K562 (cell line): ENCODE measurements at regions not wholly inside any gene's neighbourhood (a gene's known extent, or its start where the extent isn't known, plus 50 kb on each side); places are given as distances from the start of the nearest gene placed in this dataset.

Experiments used
- ATAC-seq: fragments of 200-7000 bp; cut with Tn5 transposase; 3 replicates; pipeline ENCODE4 v1.9.1; 2020; ENCODE audit warnings: moderate library complexity
- BruUV-seq: library from RNA; stranded (reverse); fragments of 400-500 nt; replicated peaks from 2 replicates; lab custom pipeline; 2021; lab: Mats Ljungman, UMichigan
- CTCF ChIA-PET: fragments of 300-600 bp; formaldehyde crosslinking; extraction: SDS; loops from one replicate; lab custom pipeline; 2021; ENCODE audit warnings: low intra/inter-chr PET ratio; lab: Yijun Ruan, JAX
- POLR2A ChIA-PET: fragments of 300-600, 350-650 bp; sonication (Branson Sonifier 250); formaldehyde crosslinking; extraction: SDS; loops from one replicate; lab custom pipeline; 2021; ENCODE audit warnings: antibody characterized with exemption, inconsistent platforms; lab: Yijun Ruan, JAX
- DNase-seq, 4 experiments: peaks; one replicate each; pipeline versions ENCODE4 v3.0.0 to v3.0.0-alpha.2; 2011 to 2018; ENCODE audit warnings: low spot score in 3 of 4, mixed read lengths in 3 of 4; ENCODE audit errors: extremely low read depth in 1 of 4
- FAIRE-seq: peaks from 2 replicates; lab custom pipeline; 2011; peaks lifted over from hg19 to GRCh38; lab: Jason Lieb, UNC
- H2AFZ ChIP-seq: 2 replicates; pipeline ENCODE4 v1.6.0; 2011; ENCODE audit warnings: low read depth, low read length, control low read depth, inconsistent platforms
- H3K27ac ChIP-seq: fragments of 200-600 bp; 3 replicates; pipeline ENCODE4 v1.8.0; 2011; ENCODE audit warnings: low read depth, mild to moderate bottlenecking, control low read depth, inconsistent platforms, low read length, moderate library complexity, mixed read lengths; ENCODE audit errors: extremely low read depth
- H3K27me3 ChIP-seq, 2 experiments: fragments of 300-600 bp in 1 of 2; 2 replicates in 1 of 2; 3 replicates in 1 of 2; pipeline versions ENCODE4 v1.6.0 to v1.8.0; 2011; ENCODE audit warnings: inconsistent platforms in 2 of 2, low read length in 2 of 2, mild to moderate bottlenecking in 1 of 2, mixed read lengths in 1 of 2, moderate library complexity in 1 of 2; ENCODE audit not compliant: control insufficient read depth in 2 of 2, insufficient read depth in 2 of 2
- H3K36me3 ChIP-seq: fragments of 300-600 bp; 3 replicates; pipeline ENCODE4 v1.8.0; 2011; ENCODE audit warnings: mild to moderate bottlenecking, low read length, inconsistent platforms; ENCODE audit not compliant: control insufficient read depth, insufficient read depth
- H3K4me1 ChIP-seq, 2 experiments: fragments of 200-600 bp in 1 of 2; replicated peaks in 1 of 2; 2 replicates in 1 of 2; 3 replicates in 1 of 2; pipeline versions ENCODE4 v1.5.1 to v1.8.0; 2011; ENCODE audit warnings: inconsistent platforms in 2 of 2, low read length in 2 of 2, mild to moderate bottlenecking in 1 of 2, mixed read lengths in 1 of 2, moderate library complexity in 1 of 2; ENCODE audit not compliant: control insufficient read depth in 2 of 2, insufficient read depth in 2 of 2
- H3K4me2 ChIP-seq: 2 replicates; pipeline ENCODE4 v1.6.1; 2011; ENCODE audit warnings: low read length, control low read depth, inconsistent platforms, mixed read lengths; ENCODE audit not compliant: insufficient read depth
- H3K4me3 ChIP-seq: fragments of 200-600 bp; sonication (generic), shearing (Covaris generic); 2 replicates; pipeline ENCODE4 v1.5.1; 2016; ENCODE audit warnings: control low read depth, inconsistent platforms
- H3K79me2 ChIP-seq: fragments of 200-600 bp; 3 replicates; pipeline ENCODE4 v1.8.0; 2011; ENCODE audit warnings: low read length, inconsistent platforms; ENCODE audit not compliant: control insufficient read depth, insufficient read depth
- H3K9ac ChIP-seq, 2 experiments: 2 replicates each; pipeline versions ENCODE4 v1.6.0 to v1.6.1; 2011; ENCODE audit warnings: low read depth in 2 of 2, low read length in 2 of 2, control low read depth in 1 of 2, inconsistent platforms in 1 of 2, mild to moderate bottlenecking in 1 of 2, mixed read lengths in 1 of 2; ENCODE audit not compliant: insufficient read depth in 1 of 2
- H3K9me1 ChIP-seq: one replicate; pipeline ENCODE4 v1.6.0; 2011; ENCODE audit warnings: inconsistent platforms, mild to moderate bottlenecking, low read length, moderate library complexity; ENCODE audit not compliant: control insufficient read depth, insufficient read depth
- H3K9me3 ChIP-seq: replicated peaks from 2 replicates; pipeline ENCODE4 v1.5.1; 2011; ENCODE audit warnings: low read depth, low read length, inconsistent platforms; ENCODE audit not compliant: control insufficient read depth, insufficient read depth
- H4K20me1 ChIP-seq: replicated peaks from 2 replicates; pipeline ENCODE4 v1.6.1; 2011; ENCODE audit warnings: low read length, inconsistent platforms, mixed read lengths; ENCODE audit not compliant: control insufficient read depth, insufficient read depth
- CREB3L1 ChIP-seq: fragments of 450-650 bp; IDR thresholded peaks from 2 replicates; pipeline ENCODE4 v1.6.1; 2014; ENCODE audit warnings: low read depth, mild to moderate bottlenecking, moderate library complexity, borderline replicate concordance
- CREM ChIP-seq: IDR thresholded peaks from 2 replicates; pipeline ENCODE4 v1.6.1; 2014; ENCODE audit warnings: antibody characterized with exemption, low read depth
- KLF6 ChIP-seq: fragments of 250-450 bp; sonication (Bioruptor Pico); IDR thresholded peaks from 2 replicates; pipeline ENCODE4 v1.4.0; 2020; ENCODE audit warnings: mild to moderate bottlenecking, moderate library complexity, borderline replicate concordance
- MAFG ChIP-seq: fragments of 450-650 bp; conservative IDR thresholded peaks from 2 replicates; pipeline ENCODE4 v1.6.1; 2016; ENCODE audit warnings: missing genetic modification characterization, missing compliant biosample characterization
- MAX ChIP-seq: sonication (generic); formaldehyde crosslinking; IDR thresholded peaks from 2 replicates; pipeline ENCODE4 v1.9.0; 2022; ENCODE audit warnings: mild to moderate bottlenecking, missing genetic modification reagents
- PBX2 ChIP-seq, 2 experiments: IDR thresholded peaks in 1 of 2; conservative IDR thresholded peaks in 1 of 2; 2 replicates each; pipeline ENCODE4 v1.6.1; 2016; ENCODE audit warnings: low read depth in 2 of 2, mild to moderate bottlenecking in 1 of 2, missing compliant biosample characterization in 1 of 2, missing genetic modification characterization in 1 of 2, moderate library complexity in 1 of 2
- SOX6 ChIP-seq: fragments of 450-650 bp; IDR thresholded peaks from 2 replicates; pipeline ENCODE4 v1.6.1; 2014; ENCODE audit warnings: mild to moderate bottlenecking
- THRAP3 ChIP-seq: fragments of 450-650 bp; IDR thresholded peaks from 2 replicates; pipeline ENCODE4 v1.6.1; 2016; ENCODE audit warnings: mild to moderate bottlenecking, inconsistent platforms, borderline replicate concordance
- TOE1 ChIP-seq, 2 experiments: fragments of 450-650 bp in 1 of 2; sonication (generic) in 1 of 2; formaldehyde crosslinking in 1 of 2; IDR thresholded peaks; 2 replicates each; pipeline versions ENCODE4 v1.7.1 to v1.8.0; 2016 to 2022; ENCODE audit warnings: borderline replicate concordance in 2 of 2, mild to moderate bottlenecking in 2 of 2, antibody characterized with exemption in 1 of 2, inconsistent platforms in 1 of 2, low read depth in 1 of 2, missing genetic modification reagents in 1 of 2, moderate library complexity in 1 of 2
- ZBED1 ChIP-seq: IDR thresholded peaks from 2 replicates; pipeline ENCODE4 v1.6.1; 2014
- ZBTB49 ChIP-seq: sonication (generic); formaldehyde crosslinking; IDR thresholded peaks from 2 replicates; pipeline ENCODE4 v1.8.0; 2022; ENCODE audit warnings: missing genetic modification reagents, mild to moderate bottlenecking, borderline replicate concordance
- ZFP1 ChIP-seq: fragments of 450-650 bp; formaldehyde crosslinking; IDR thresholded peaks from 2 replicates; pipeline ENCODE4 v1.4.0; 2020; ENCODE audit warnings: mild to moderate bottlenecking, mixed read lengths
- ZFX ChIP-seq: sonication (generic); formaldehyde crosslinking; IDR thresholded peaks from 2 replicates; pipeline ENCODE4 v1.8.0; 2022; ENCODE audit warnings: mild to moderate bottlenecking, missing genetic modification reagents, moderate library complexity
- ZNF253 ChIP-seq: fragments of 250-450 bp; sonication (Bioruptor Pico); conservative IDR thresholded peaks from 2 replicates; pipeline ENCODE4 v1.6.1; 2021; ENCODE audit warnings: mild to moderate bottlenecking
- ZNF282 ChIP-seq: sonication (generic); formaldehyde crosslinking; IDR thresholded peaks from 2 replicates; pipeline ENCODE4 v1.8.1; 2023; ENCODE audit warnings: missing genetic modification reagents
- ZNF696 ChIP-seq: fragments of 250-450 bp; sonication (Bioruptor Pico); conservative IDR thresholded peaks from 2 replicates; pipeline ENCODE4 v1.4.0; 2020; ENCODE audit warnings: mild to moderate bottlenecking, moderate library complexity
- WGBS: fragments of 100-300 bp; shearing (Covaris generic); methylation state at CpG from one replicate; pipeline ENCODE4 v1.1.6; 2016; ENCODE audit warnings: low coverage, mixed read lengths; ENCODE audit not compliant: insufficient coverage; ENCODE audit errors: missing lambda C conversion rate; 5-methylcytosine and 5-hydroxymethylcytosine counted together
- in situ Hi-C: fragments of 300-500 bp; cut with MboI; formaldehyde crosslinking; loops from 4 replicates; pipeline ENCODE4 v1.15.0; 2018; ENCODE audit warnings: inconsistent platforms, mixed read lengths
- intact Hi-C: fragments of 100-400 bp; cut with micrococcal nuclease; formaldehyde crosslinking; loops from 2 replicates; pipeline ENCODE4 v1.14.2; 2022

GRCh38 chr9:118510711-118511110, 806.5 kb downstream of the TLR4 start (continued):
- TF ChIP-seq ZFP1 (CRISPR knock-in tag) (no peak), ZNF282 (CRISPR knock-in tag) (no peak), CREM (no peak), ZBTB49 (CRISPR knock-in tag) (no peak), ZBED1 (no peak), ZFX (CRISPR knock-in tag) (no peak), ZNF253 (no peak), THRAP3 (no peak), TOE1 (IDR thresholded peaks at IDR 0.05; ENCODE audit: borderline replicate concordance) (no peak), TOE1 (CRISPR knock-in tag; IDR thresholded peaks at IDR 0.05; ENCODE audit: borderline replicate concordance, low read depth) (no peak)
- TF ChIP-seq, all 486 proteins: peak for 0

- FAIRE-seq, result no peak
- intact Hi-C loops, result no loop called here
- in situ Hi-C loops, result no loop called here
- ChIA-PET CTCF (no interaction called here), POLR2A (no interaction called here)
- Histone ChIP-seq H3K4me3 (no peak overlapping the region), H3K9ac (no peak overlapping the region), H3K27ac (no peak overlapping the region), H3K79me2 (no peaks in the 10 kb centered on the region), H3K4me2 (no peak overlapping the region), H3K4me1 (no peaks in the 10 kb centered on the region), H3K9me1 (no peaks in the 10 kb centered on the region), H4K20me1 (no peaks in the 10 kb centered on the region), H2AFZ (no peak overlapping the region), H3K9me3 (no peaks in the 10 kb centered on the region), H3K27me3 (no peaks in the 10 kb centered on the region), H3K36me3 (no peaks in the 10 kb centered on the region)
- no peak for DNase-seq
- 0% methylated on average over 5 of the region's 5 CpGs for WGBS
- no TSS peak for BruUV-seq
- ATAC-seq, result no peak
- TF ChIP-seq MAFG (tag) (no peak), PBX2 (CRISPR knock-in tag; IDR thresholded peaks at IDR 0.05; ENCODE audit: low read depth) (no peak), PBX2 (tag; conservative IDR thresholded peaks at IDR 0.05; ENCODE audit: low read depth) (no peak), SOX6 (no peak), KLF6 (CRISPR knock-in tag) (no peak), ZNF696 (no peak), CREB3L1 (no peak), MAX (no peak)
These were observed 811.7 kb downstream of the TLR4 start for GRCh38 chr9:118515947-118516346.
